ACC112 (cell line): ENCODE measurements at regions not wholly inside any gene's neighbourhood (a gene's known extent, or its start where the extent isn't known, plus 50 kb on each side); places are given as distances from the start of the nearest gene placed in this dataset.
A peak's percentile ranks its signal among the peaks of the same experiment; 100 is the strongest.

Experiments used
- H2AFZ ChIP-seq: fragments of 200-600 bp; sonication (generic); one replicate; pipeline ENCODE4 v1.6.0; 2017; ENCODE audit warnings: antibody characterized with exemption, low read length; ENCODE audit not compliant: unreplicated experiment
- H3K27ac ChIP-seq: fragments of 200-600 bp; sonication (generic); 2 replicates; pipeline ENCODE4 v1.5.1; 2014; ENCODE audit warnings: low read depth, mild to moderate bottlenecking, antibody characterized with exemption, low read length, moderate library complexity
- H3K27me3 ChIP-seq: fragments of 200-600 bp; sonication (generic); 2 replicates; pipeline ENCODE4 v1.6.1; 2014; ENCODE audit warnings: mild to moderate bottlenecking, antibody characterized with exemption, low read length, moderate library complexity, mixed read lengths; ENCODE audit not compliant: insufficient read depth
- H3K36me3 ChIP-seq: fragments of 200-600 bp; sonication (generic); 2 replicates; pipeline ENCODE4 v1.6.1; 2016; ENCODE audit warnings: mild to moderate bottlenecking, antibody characterized with exemption, low read length, moderate library complexity, mixed read lengths; ENCODE audit not compliant: insufficient read depth
- H3K4me1 ChIP-seq: fragments of 200-600 bp; sonication (generic); one replicate; pipeline ENCODE4 v1.6.1; 2016; ENCODE audit warnings: low read length, mixed read lengths; ENCODE audit not compliant: insufficient read depth, unreplicated experiment, control insufficient read depth
- H3K4me3 ChIP-seq: fragments of 200-600 bp; sonication (generic); 2 replicates; pipeline ENCODE4 v1.5.1; 2014; ENCODE audit warnings: mild to moderate bottlenecking, low read depth, low read length
- H3K79me2 ChIP-seq: fragments of 200-600 bp; sonication (generic); one replicate; pipeline ENCODE4 v1.6.0; 2016; ENCODE audit warnings: low read length; ENCODE audit not compliant: control insufficient read depth, unreplicated experiment, insufficient read depth

- H3K4me3 ChIP-seq = no peak overlapping the region
- H2AFZ ChIP-seq = no peak overlapping the region
- 0 out of 2 replicates have a peak overlapping the region, but pooled peaks have one; percentile 19 for H3K27ac ChIP-seq
- H3K36me3 ChIP-seq = no peaks in the 10 kb centered on the region
- H3K79me2 ChIP-seq = no peaks in the 10 kb centered on the region
- H3K27me3 ChIP-seq = no peaks in the 10 kb centered on the region
- peaks cover 7% of the 10 kb centered on the region for H3K4me1 ChIP-seq
Measured at GRCh38 chr15:75149867-75150709, 51.6 kb upstream of the C15orf39 start.

- Histone ChIP-seq H3K27ac (no peak overlapping the region), H3K4me3 (no peak overlapping the region), H3K4me1 (peaks cover 7% of the 10 kb centered on the region), H3K36me3 (no peaks in the 10 kb centered on the region), H3K27me3 (no peaks in the 10 kb centered on the region), H2AFZ (peak overlapping the region; percentile 25), H3K79me2 (no peaks in the 10 kb centered on the region)
Measured at GRCh38 chr15:75151214-75152128, 50.2 kb upstream of the C15orf39 start.
